H9 (cell line): ENCODE measurements at regions not wholly inside any gene's neighbourhood (a gene's known extent, or its start where the extent isn't known, plus 50 kb on each side); places are given as distances from the start of the nearest gene placed in this dataset.

ENCODE experiments used
- DNase-seq: peaks from one replicate; pipeline ENCODE4 v3.0.0-alpha.2; 2017
- H2AFZ ChIP-seq: one replicate; pipeline ENCODE4 v1.6.1; 2013; ENCODE audit warnings: mild to moderate bottlenecking, low read length, control low read depth, moderate library complexity
- H2AK5ac ChIP-seq: 2 replicates; pipeline ENCODE4 v1.6.1; 2013; ENCODE audit warnings: low read length, control low read depth, mixed read lengths; ENCODE audit not compliant: insufficient read length
- H2BK120ac ChIP-seq: one replicate; pipeline ENCODE4 v1.6.1; 2013; ENCODE audit warnings: low read depth, mild to moderate bottlenecking, low read length, control low read depth, inconsistent platforms; ENCODE audit not compliant: poor library complexity, severe bottlenecking
- H2BK12ac ChIP-seq: 2 replicates; pipeline ENCODE4 v1.6.1; 2013; ENCODE audit warnings: low read length, control low read depth, mixed read lengths, low read depth; ENCODE audit not compliant: insufficient read length
- H2BK15ac ChIP-seq: 2 replicates; pipeline ENCODE4 v1.6.1; 2013; ENCODE audit warnings: low read depth, low read length, control low read depth
- H2BK20ac ChIP-seq: one replicate; pipeline ENCODE4 v1.6.1; 2013; ENCODE audit warnings: low read depth, mild to moderate bottlenecking, low read length, control low read depth, inconsistent platforms; ENCODE audit not compliant: poor library complexity, severe bottlenecking
- H2BK5ac ChIP-seq: 2 replicates; pipeline ENCODE4 v1.6.1; 2013; ENCODE audit warnings: low read length, control low read depth, mixed read lengths; ENCODE audit not compliant: insufficient read length
- H3K14ac ChIP-seq: 2 replicates; pipeline ENCODE4 v1.6.1; 2013; ENCODE audit warnings: low read length, control low read depth; ENCODE audit not compliant: insufficient read depth
- H3K18ac ChIP-seq: 2 replicates; pipeline ENCODE4 v1.6.1; 2013; ENCODE audit warnings: low read depth, mild to moderate bottlenecking, mixed read lengths, low read length, control low read depth; ENCODE audit not compliant: insufficient read length
- H3K23ac ChIP-seq: 2 replicates; pipeline ENCODE4 v1.6.1; 2013; ENCODE audit warnings: low read length, control low read depth, mixed read lengths, low read depth; ENCODE audit not compliant: insufficient read length
- H3K23me2 ChIP-seq: 2 replicates; pipeline ENCODE4 v1.6.1; 2013; ENCODE audit warnings: low read depth, mild to moderate bottlenecking, mixed read lengths, low read length, control low read depth; ENCODE audit not compliant: insufficient read length, poor library complexity, severe bottlenecking
- H3K27ac ChIP-seq: 2 replicates; pipeline ENCODE4 v1.5.1; 2013; ENCODE audit warnings: low read length, control low read depth, mixed read lengths, low read depth; ENCODE audit not compliant: insufficient read length
- H3K27me3 ChIP-seq: 2 replicates; pipeline ENCODE4 v1.6.1; 2013; ENCODE audit warnings: low read length, control low read depth, inconsistent platforms; ENCODE audit not compliant: insufficient read depth
- H3K4ac ChIP-seq: 2 replicates; pipeline ENCODE4 v1.6.1; 2013; ENCODE audit warnings: low read depth, mild to moderate bottlenecking, control low read depth, inconsistent platforms, low read length, moderate library complexity
- H3K4me1 ChIP-seq: 2 replicates; pipeline ENCODE4 v1.6.1; 2013; ENCODE audit warnings: low read length, control low read depth, inconsistent platforms; ENCODE audit not compliant: insufficient read depth
- H3K4me2 ChIP-seq: 2 replicates; pipeline ENCODE4 v1.6.1; 2013; ENCODE audit warnings: low read length, control low read depth, mixed read lengths; ENCODE audit not compliant: insufficient read length, insufficient read depth
- H3K56ac ChIP-seq: 2 replicates; pipeline ENCODE4 v1.6.1; 2013; ENCODE audit warnings: low read depth, mild to moderate bottlenecking, mixed read lengths, low read length, control low read depth; ENCODE audit not compliant: insufficient read length
- H3K79me1 ChIP-seq: 2 replicates; pipeline ENCODE4 v1.6.1; 2013; ENCODE audit warnings: low read depth, mild to moderate bottlenecking, moderate library complexity, low read length, control low read depth, inconsistent platforms; ENCODE audit not compliant: insufficient read depth, poor library complexity, severe bottlenecking
- H3K79me2 ChIP-seq: 2 replicates; pipeline ENCODE4 v1.6.1; 2013; ENCODE audit warnings: low read length, control low read depth, inconsistent platforms; ENCODE audit not compliant: insufficient read depth
- H3K9ac ChIP-seq: 2 replicates; pipeline ENCODE4 v1.6.1; 2013; ENCODE audit warnings: low read length, control low read depth, mixed read lengths; ENCODE audit not compliant: insufficient read length; ENCODE audit errors: extremely low read depth
- H3K9me3 ChIP-seq: one replicate; pipeline ENCODE4 v1.6.1; 2013; ENCODE audit warnings: low read depth, low read length, inconsistent platforms; ENCODE audit not compliant: control insufficient read depth
- H3T11ph ChIP-seq: one replicate; pipeline ENCODE4 v1.6.1; 2013; ENCODE audit warnings: mild to moderate bottlenecking, low read length, control low read depth, inconsistent platforms
- H4K20me1 ChIP-seq: one replicate; pipeline ENCODE4 v1.6.1; 2013; ENCODE audit not compliant: control insufficient read depth, insufficient read length, insufficient read depth
- H4K5ac ChIP-seq: 2 replicates; pipeline ENCODE4 v1.6.1; 2013; ENCODE audit warnings: low read depth, mild to moderate bottlenecking, mixed read lengths, low read length, control low read depth; ENCODE audit not compliant: insufficient read length
- H4K8ac ChIP-seq: replicated peaks from 2 replicates; pipeline ENCODE4 v1.6.1; 2013; ENCODE audit warnings: low read length, control low read depth, mixed read lengths, low read depth; ENCODE audit not compliant: insufficient read length
- H4K91ac ChIP-seq: 2 replicates; pipeline ENCODE4 v1.6.1; 2013; ENCODE audit warnings: low read depth, mild to moderate bottlenecking, moderate library complexity, mixed read lengths, low read length, control low read depth; ENCODE audit not compliant: insufficient read length
- H3K27ac Mint-ChIP-seq, 3 experiments: 2 replicates in 2 of 3; 3 replicates in 1 of 3; pipeline ENCODE4 v1.8.0; 2020 to 2021; ENCODE audit warnings: mixed read lengths in 3 of 3, mild to moderate bottlenecking in 1 of 3, moderate library complexity in 1 of 3
- H3K27me3 Mint-ChIP-seq: 2 replicates; pipeline ENCODE4 v1.8.0; 2021; ENCODE audit warnings: low read depth, mild to moderate bottlenecking, moderate library complexity, mixed read lengths
- H3K36me3 Mint-ChIP-seq, 3 experiments: 2 replicates in 2 of 3; 3 replicates in 1 of 3; pipeline ENCODE4 v1.8.0; 2020 to 2021; ENCODE audit warnings: low read depth in 3 of 3, mixed read lengths in 3 of 3; ENCODE audit not compliant: insufficient read depth in 1 of 3
- H3K4me1 Mint-ChIP-seq, 2 experiments: 2 replicates each; pipeline ENCODE4 v1.8.0; 2020; ENCODE audit warnings: mixed read lengths in 2 of 2
- H3K4me3 Mint-ChIP-seq, 2 experiments: 2 replicates in 1 of 2; 3 replicates in 1 of 2; pipeline ENCODE4 v1.8.0; 2020 to 2021; ENCODE audit warnings: mild to moderate bottlenecking in 2 of 2, mixed read lengths in 2 of 2, moderate library complexity in 1 of 2
- H3K9me3 Mint-ChIP-seq, 2 experiments: 2 replicates in 1 of 2; 3 replicates in 1 of 2; pipeline ENCODE4 v1.8.0; 2020; ENCODE audit warnings: mild to moderate bottlenecking in 2 of 2, mixed read lengths in 2 of 2, moderate library complexity in 1 of 2
- CTCF ChIP-seq: fragments of 200-600 bp; sonication (generic); conservative IDR thresholded peaks from 3 replicates; pipeline ENCODE4 v1.8.0; 2021; ENCODE audit warnings: antibody characterized with exemption, mild to moderate bottlenecking
- WGBS: extraction: QIAGEN DNeasy Blood & Tissue Kit; methylation state at CpG from one replicate; pipeline ENCODE4 v1.1.7; 2013; ENCODE audit warnings: missing lambda C conversion rate, low lambda C conversion rate, mixed read lengths; ENCODE audit not compliant: insufficient read length; ENCODE audit errors: extremely low coverage; 5-methylcytosine and 5-hydroxymethylcytosine counted together

- H3K23me2 ChIP-seq, result no peaks in the 10 kb centered on the region
- no peaks in the 10 kb centered on the region for H3K4me1 ChIP-seq
- Mint-ChIP-seq H3K4me1 (peaks cover 17 to 24% of the 10 kb centered on the region in 2 experiments), H3K9me3 (no peaks in the 10 kb centered on the region; a peak in 1 of 5 replicates), H3K4me3 (no peak overlapping the region), H3K27me3 (peaks cover 3% of the 10 kb centered on the region), H3K36me3 (no peaks in the 10 kb centered on the region), H3K27ac (no peak overlapping the region)
- H2BK20ac ChIP-seq, result no peak overlapping the region
- H3K79me2 ChIP-seq, result no peaks in the 10 kb centered on the region; the same call in 1 of the 2 replicates
- no peak for TF ChIP-seq CTCF
- no peak overlapping the region for H2AK5ac ChIP-seq
- H4K5ac ChIP-seq, result no peak overlapping the region
- H3K9me3 ChIP-seq, result no peaks in the 10 kb centered on the region
- H2BK12ac ChIP-seq, result no peak overlapping the region
- no peaks in the 10 kb centered on the region; the same call in 1 of the 2 replicates for H3K27me3 ChIP-seq
- H4K8ac ChIP-seq, result no peak overlapping the region
- H3K27ac ChIP-seq, result no peak overlapping the region
- H2BK15ac ChIP-seq, result no peak overlapping the region
- H2BK120ac ChIP-seq, result no peak overlapping the region
- H3K4ac ChIP-seq, result no peak overlapping the region
- no peak overlapping the region for H4K91ac ChIP-seq
- H3K56ac ChIP-seq, result no peak overlapping the region
- H3K23ac ChIP-seq, result no peak overlapping the region
- H2BK5ac ChIP-seq, result no peak overlapping the region
- no peak for DNase-seq
- H4K20me1 ChIP-seq, result no peaks in the 10 kb centered on the region
- H3K4me2 ChIP-seq, result no peak overlapping the region
- H3K79me1 ChIP-seq, result no peaks in the 10 kb centered on the region
- H3K18ac ChIP-seq, result no peak overlapping the region
- no peak overlapping the region for H3K9ac ChIP-seq
- no CpG with 5 or more reads among the region's 6 CpGs for WGBS
- no peak overlapping the region for H2AFZ ChIP-seq
- no peak overlapping the region for H3K14ac ChIP-seq
- no peak overlapping the region for H3T11ph ChIP-seq
Observed at GRCh38 chr20:41671143-41671542, 53.0 kb upstream of the CHD6 start.
